GM19025 (cell line): ENCODE measurements at regions not wholly inside any gene's neighbourhood (a gene's known extent, or its start where the extent isn't known, plus 50 kb on each side); places are given as distances from the start of the nearest gene placed in this dataset.
"Not testable (repeated sequence)": the region's sequence is repeated elsewhere in the genome, so short reads cannot be mapped to it uniquely, and the experiment has no call there.

Experiments
- ATAC-seq: cut with Tn5 transposase; IDR thresholded peaks from one replicate; pipeline ENCODE4 v1.9.1; 2021; ENCODE audit warnings: mild to moderate bottlenecking, low read depth, moderate library complexity; ENCODE audit not compliant: unreplicated experiment

DNA sequence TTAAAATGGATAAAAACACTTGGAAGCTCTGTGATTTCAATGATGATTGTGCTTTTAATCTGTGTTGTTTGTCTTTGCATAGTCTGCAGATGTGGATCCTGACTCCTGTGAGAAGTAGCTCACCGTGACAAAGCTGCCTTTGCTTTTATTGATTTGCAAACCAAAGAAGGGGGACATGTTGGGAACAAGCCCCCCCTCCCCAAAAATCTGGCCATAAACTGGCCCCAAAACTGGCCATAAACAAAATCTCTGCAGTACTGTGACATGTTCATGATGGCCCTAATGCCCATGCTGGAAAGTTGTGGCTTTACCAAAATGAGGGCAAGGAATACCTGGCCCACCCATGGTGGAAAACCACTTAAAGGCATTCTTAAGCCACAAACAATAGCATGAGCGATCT lies 202.4 kb downstream of the YTHDC2 start:
- ATAC-seq = not testable (repeated sequence)

DNA sequence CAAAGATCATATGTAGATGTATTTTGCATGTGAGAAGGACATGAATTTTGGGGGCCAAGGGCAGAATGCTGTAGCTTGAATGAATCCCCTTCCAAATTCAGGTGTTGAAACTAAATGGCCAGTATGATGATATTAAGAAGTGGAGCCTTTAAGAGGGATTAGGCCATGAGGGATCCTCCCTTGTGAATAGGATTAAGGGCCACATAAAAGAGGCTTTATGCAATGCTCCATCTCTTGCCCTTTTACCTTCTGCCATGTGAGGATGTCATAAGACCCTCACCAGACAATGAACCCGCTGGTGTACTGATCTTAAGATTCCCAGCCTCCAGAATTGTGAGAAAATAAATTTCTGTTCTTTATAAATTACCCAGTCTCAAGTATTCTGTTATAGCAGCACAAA lies 206.1 kb downstream of the YTHDC2 start:
- no peak for ATAC-seq

GRCh38 chr5:113721171-113721570 lies 207.7 kb downstream of the YTHDC2 start:
- no peak for ATAC-seq

DNA sequence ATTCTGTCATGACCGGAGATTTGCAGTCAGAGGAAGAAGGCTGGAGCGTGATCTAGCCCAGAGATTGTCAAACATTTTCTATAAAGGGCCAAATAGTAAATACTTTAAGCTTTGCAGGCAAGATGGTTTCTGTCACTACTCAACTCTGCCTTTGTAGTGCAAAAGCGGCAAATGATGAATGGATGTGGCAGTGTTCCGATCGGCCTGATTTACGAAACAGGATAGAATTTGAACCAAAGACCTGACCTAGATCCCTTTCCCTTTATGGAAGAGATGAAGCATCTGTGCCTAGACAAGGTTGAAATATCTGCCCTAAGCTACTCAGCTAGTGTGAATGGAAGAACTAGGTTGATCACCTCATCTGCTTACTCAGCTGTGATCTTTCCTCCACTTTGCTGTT lies 209.5 kb downstream of the YTHDC2 start:
- ATAC-seq = no peak

DNA sequence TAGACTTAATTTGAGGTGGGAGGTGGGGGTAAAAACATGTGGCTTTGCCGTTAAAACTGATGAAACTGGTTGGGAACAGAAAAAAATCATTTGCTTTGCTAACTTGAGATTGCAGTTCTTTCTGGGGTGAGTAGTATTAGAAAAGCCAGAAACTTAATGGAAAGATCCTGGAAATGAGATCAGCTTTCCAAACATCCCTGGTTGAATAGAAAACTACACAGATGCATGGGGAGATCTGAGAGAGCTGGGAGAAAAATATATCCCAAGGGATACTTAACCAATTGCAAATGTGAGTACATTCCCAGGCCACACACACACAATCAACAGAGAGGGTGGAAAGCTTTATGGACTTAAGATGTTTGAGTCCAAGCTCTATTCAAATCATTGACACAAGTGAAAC lies 222.3 kb downstream of the YTHDC2 start:
- no peak for ATAC-seq

DNA sequence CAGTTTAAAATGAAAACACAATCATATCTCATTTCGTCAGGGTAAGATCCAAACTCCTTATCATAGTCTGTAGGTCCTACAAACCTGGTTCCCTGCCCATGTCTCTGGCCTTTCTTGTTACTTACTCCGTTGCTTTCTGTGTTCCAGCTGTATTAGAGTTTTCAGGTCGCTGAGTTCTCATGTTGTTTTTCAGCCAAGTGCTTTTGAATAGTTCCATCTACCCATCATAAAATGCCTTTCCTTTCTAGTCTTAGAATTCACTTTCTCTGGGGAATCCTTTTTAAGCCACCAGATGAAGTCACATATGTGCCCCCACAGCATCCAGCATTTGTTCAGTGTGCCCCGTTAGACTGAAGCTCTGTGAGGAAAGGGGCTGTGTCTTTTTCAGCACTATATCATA lies 228.7 kb downstream of the YTHDC2 start:
- ATAC-seq = no peak

- ATAC-seq = no peak
Observed at GRCh38 chr5:113742639-113743038, 229.1 kb downstream of the YTHDC2 start.

DNA sequence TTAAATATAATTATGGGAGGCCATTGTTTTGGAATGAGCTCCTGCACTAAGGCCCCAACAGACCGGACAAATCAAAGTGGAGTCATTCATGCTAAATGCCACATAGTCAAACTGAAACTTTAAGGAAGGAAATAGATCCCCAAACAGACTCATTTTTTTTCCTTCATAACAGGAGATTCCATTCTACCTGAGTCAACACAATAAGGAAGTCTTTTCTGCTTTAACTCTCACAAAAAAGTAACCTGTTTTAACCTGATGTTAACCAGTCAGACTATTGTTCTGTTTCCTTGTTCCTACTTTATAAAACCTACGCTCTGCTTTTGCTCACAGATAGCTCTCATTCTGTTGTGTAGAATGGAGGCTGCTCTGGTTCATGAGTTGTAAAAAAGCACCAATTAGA lies 234.9 kb downstream of the YTHDC2 start:
- no peak for ATAC-seq

DNA sequence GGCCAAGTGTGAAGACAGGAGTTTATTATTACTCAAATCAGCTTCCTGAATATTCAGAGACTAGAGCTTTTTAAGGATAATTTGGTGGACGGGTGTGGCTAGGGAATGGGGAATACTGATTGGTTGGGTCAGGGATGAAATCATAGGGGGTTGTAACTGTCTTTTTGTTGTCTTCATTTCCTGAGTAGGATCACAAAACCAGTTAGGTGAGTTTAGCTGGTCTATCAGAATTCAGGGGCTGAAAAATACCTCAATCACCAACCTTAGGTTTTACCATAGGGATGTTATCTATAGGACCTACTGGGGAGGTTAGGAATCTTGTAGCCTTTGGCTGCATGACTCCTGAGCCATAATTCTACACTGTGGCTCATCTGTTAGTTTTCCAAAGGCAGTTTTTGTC lies 235.8 kb downstream of the YTHDC2 start:
- no peak for ATAC-seq

GRCh38 chr5:113753182-113753581 lies 239.7 kb downstream of the YTHDC2 start:
- not testable (repeated sequence) for ATAC-seq

DNA sequence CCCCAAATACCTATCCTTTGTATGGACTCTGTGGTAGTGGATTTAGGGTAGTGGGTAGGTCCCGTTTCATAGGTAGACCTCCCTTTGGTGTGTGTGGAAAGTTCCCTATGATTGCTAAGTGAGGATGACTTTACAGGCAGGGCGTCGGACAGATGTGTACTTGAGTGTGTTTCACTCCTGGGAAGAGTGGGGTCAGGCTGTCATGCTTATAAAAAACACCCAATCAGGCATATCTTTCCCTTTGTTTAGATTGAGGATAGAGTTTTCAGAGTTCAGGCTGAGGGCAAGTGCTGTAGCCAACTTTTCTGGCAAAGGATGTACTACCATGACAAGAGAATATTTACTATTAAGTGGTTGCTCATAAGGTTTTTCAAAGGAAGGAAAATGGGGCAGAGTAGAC lies 242.0 kb downstream of the YTHDC2 start:
- no peak for ATAC-seq

DNA sequence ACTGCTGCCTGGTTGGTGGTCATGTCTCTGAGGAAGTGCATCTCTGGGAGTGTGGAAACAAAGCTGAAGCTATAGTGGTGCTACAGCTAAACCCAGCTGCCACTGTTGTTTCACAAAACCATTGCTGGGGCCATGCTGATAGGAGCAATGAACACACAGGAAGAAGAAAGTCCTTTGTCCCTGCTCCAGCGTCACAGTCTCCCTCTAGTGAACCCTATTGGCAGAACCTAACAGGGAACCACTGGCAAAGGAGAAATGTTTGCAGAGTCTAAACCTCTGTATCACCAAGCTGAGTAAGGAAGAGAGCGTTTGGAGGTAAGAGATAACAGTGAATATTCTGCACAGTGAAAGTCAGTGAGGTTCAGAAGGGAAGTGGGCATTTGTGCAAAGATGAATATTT lies 244.0 kb downstream of the YTHDC2 start:
- ATAC-seq = no peak

DNA sequence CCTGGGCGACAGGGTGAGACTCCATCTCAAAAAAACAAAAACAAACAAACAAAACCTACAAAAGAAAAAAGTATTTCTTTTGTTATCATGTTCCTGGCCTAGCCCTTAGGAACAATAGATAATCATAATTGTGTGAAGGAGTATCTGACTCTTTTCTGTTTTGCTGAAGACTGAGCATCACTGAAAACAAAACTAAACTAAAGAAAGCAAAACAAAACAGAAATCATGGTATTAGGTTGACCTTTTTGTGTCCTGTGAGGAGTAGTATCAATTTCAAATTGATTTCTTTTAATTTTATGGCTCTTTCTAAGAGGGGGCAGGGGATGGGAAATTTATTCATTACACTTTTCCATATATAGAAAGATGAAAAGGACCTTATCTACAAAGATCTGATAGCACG lies 246.0 kb downstream of the YTHDC2 start:
- no peak for ATAC-seq

DNA sequence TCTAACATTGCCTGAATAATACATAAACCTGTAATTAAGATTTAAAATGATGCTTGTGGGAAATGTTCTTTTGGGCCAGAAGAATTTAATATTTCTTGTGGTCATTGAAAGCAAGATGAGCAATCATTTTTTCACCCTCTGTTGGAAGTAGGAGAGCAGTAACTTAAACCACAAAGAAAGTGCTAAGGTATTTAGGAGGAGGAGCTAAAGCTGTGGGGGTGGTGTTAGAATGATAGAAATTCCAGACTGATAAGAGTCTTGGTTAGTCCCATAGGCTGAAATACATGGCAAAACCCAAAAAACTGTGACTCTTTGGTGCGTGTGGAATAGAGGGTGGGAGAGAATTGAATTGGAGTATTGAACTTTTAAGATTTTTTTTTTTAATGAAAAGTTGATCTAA lies 247.0 kb downstream of the YTHDC2 start:
- no peak for ATAC-seq

DNA sequence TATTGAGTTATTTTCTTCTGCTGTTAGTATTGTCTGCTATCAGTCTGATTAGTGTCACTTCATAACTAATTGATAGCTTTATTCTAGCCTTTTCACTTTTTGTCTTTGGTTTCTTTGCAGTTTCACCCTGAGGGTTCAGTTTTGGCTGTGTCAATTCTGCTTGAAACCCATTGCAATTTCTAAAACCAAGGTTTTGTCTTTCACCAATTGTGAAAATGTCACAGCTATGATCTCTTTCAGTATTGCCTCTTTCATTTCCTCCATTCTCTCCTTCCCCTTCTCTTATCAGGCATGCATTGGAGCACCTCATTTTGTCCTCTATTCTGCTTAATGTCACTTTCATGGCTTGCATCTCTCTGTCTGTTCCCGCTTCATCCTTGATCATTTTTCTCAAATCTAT lies 248.1 kb downstream of the YTHDC2 start:
- ATAC-seq = no peak

GRCh38 chr5:113764382-113764781 lies 250.9 kb downstream of the YTHDC2 start:
- no peak for ATAC-seq

DNA sequence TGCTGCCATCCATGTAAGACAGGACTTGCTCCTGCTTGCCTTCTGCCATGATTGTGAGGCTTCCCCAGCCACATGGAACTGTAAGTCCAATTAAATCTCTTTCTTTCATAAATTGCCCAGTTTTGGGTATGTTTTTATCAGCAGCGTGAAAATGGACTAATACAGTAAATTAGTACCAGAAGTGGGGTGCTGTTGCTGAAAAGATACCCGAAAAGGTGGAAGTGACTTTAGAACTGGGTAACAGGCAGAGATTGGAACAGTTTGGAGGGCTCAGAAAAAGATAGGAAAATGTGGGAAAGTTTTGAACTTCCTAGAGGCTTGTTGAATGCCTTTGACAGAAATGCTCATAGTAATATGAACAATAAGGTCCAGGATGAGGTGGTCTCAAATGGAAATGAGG lies 253.3 kb downstream of the YTHDC2 start:
- not testable (repeated sequence) for ATAC-seq

- ATAC-seq = no peak
Observed at GRCh38 chr5:113770648-113771047, 257.2 kb downstream of the YTHDC2 start.

GRCh38 chr5:113771483-113771882 lies 258.0 kb downstream of the YTHDC2 start:
- peak; percentile 94 for ATAC-seq

DNA sequence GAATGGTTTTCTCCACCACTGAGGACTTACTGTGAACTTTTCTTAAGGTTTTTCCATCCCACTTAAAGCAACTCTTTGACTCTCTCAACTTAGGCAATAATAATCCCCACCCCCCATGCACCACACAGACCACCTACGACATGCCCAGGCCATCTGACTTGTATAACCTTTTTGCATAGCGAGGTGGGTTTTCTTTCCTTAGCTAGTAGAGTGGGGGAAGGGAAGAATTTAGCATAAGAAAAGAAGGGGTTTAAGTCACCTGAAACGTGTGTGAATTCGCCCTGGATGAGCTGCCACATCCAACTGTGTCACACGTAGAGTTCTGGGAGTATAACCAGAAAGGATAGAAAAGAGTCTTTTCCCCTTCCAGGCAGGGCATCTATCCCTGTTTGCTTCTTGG lies 262.7 kb downstream of the YTHDC2 start:
- ATAC-seq = no peak

GRCh38 chr5:113776832-113777525 lies 263.5 kb downstream of the YTHDC2 start:
- ATAC-seq = no peak

DNA sequence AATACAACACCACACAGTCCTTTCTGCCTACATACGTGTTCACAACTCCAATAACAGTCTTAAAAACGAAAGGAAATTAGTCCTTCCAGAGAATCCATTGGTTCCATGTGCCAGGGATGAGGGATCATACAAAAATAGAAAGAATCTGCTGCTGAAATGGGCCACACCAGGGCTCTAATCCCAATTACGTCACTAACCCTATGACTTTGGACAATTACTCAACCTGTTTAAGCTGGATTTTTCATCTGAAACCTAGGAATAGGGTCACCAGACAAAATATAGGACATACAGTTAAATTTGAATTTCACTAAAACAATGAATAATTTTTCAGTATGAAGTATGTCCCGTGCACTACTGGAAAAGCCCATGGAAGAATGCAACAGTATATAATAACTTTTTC lies 264.7 kb downstream of the YTHDC2 start:
- no peak for ATAC-seq

DNA sequence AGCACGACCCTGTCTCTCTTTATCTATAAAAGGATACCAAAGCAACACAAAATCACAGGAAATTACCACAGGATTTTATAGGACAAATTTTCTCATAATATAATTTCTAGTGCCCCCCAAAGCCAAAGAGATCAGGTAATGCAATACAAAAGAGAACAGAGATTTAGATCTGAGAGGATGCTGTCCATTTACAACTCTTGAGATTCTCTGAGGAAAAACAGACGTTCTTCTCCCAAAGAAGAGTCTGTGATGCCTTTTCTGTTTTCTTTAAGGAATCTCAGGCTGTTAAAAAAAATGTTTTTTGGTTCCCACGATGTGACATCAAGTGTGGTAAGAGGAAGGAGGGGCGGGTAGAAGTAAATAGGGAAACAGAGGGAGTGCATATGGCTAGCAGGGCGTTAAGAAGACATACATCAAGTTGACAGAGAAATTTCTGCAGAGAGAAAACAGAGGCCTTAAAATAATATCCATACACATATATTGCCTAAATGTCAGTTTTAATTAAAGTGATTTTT lies 274.7 kb downstream of the YTHDC2 start:
- no peak for ATAC-seq
